GM23248 (cell line): ENCODE measurements at regions not wholly inside any gene's neighbourhood (a gene's known extent, or its start where the extent isn't known, plus 50 kb on each side); places are given as distances from the start of the nearest gene placed in this dataset.

ENCODE experiments used
- DNase-seq: peaks from one replicate; pipeline ENCODE4 v3.0.0-alpha.2; 2015
- H2AFZ ChIP-seq: fragments of 200-600 bp; sonication (generic); 2 replicates; pipeline ENCODE4 v1.6.1; 2016; ENCODE audit warnings: antibody characterized with exemption
- H3F3A ChIP-seq: fragments of 200-600 bp; sonication (generic); 2 replicates; pipeline ENCODE4 v1.6.1; 2016; ENCODE audit warnings: mild to moderate bottlenecking, antibody characterized with exemption, mixed run types; ENCODE audit not compliant: insufficient read depth
- H3K27ac ChIP-seq: fragments of 200-600 bp; sonication (generic); 2 replicates; pipeline ENCODE4 v1.5.1; 2016; ENCODE audit warnings: mild to moderate bottlenecking
- H3K27me3 ChIP-seq: fragments of 200-600 bp; sonication (generic); replicated peaks from 2 replicates; pipeline ENCODE4 v1.6.1; 2016; ENCODE audit warnings: mild to moderate bottlenecking; ENCODE audit not compliant: insufficient read depth
- H3K36me3 ChIP-seq: fragments of 200-600 bp; sonication (generic); 2 replicates; pipeline ENCODE4 v1.6.1; 2016; ENCODE audit warnings: low read depth, mild to moderate bottlenecking
- H3K4me1 ChIP-seq: fragments of 200-600 bp; sonication (generic); 2 replicates; pipeline ENCODE4 v1.6.1; 2016; ENCODE audit warnings: mild to moderate bottlenecking; ENCODE audit not compliant: insufficient read depth
- H3K4me2 ChIP-seq: fragments of 200-600 bp; sonication (generic); one replicate; pipeline ENCODE4 v1.6.1; 2016; ENCODE audit warnings: mild to moderate bottlenecking; ENCODE audit not compliant: unreplicated experiment
- H3K4me3 ChIP-seq: fragments of 200-600 bp; sonication (generic); 2 replicates; pipeline ENCODE4 v1.5.1; 2016; ENCODE audit warnings: mild to moderate bottlenecking
- H3K79me2 ChIP-seq: fragments of 200-600 bp; sonication (generic); 2 replicates; pipeline ENCODE4 v1.6.1; 2016; ENCODE audit warnings: mild to moderate bottlenecking; ENCODE audit not compliant: insufficient read depth
- H3K9ac ChIP-seq: fragments of 200-600 bp; sonication (generic); 2 replicates; pipeline ENCODE4 v1.6.1; 2016; ENCODE audit warnings: mild to moderate bottlenecking
- H3K9me2 ChIP-seq: fragments of 200-600 bp; sonication (generic); 2 replicates; pipeline ENCODE4 v1.6.1; 2016; ENCODE audit warnings: mixed run types, mild to moderate bottlenecking, moderate library complexity; ENCODE audit not compliant: insufficient read depth
- H3K9me3 ChIP-seq: fragments of 200-600 bp; sonication (generic); one replicate; pipeline ENCODE4 v1.6.1; 2017; ENCODE audit warnings: low read depth
- H4K20me1 ChIP-seq: fragments of 200-600 bp; sonication (generic); 2 replicates; pipeline ENCODE4 v1.6.0; 2016; ENCODE audit not compliant: insufficient read depth
- EZH2 ChIP-seq: fragments of 200-600 bp; sonication (generic); IDR thresholded peaks from 2 replicates; pipeline ENCODE4 v1.6.1; 2018; ENCODE audit warnings: antibody characterized with exemption, mild to moderate bottlenecking; ENCODE audit not compliant: insufficient read depth, poor library complexity, severe bottlenecking
- EZH2phosphoT487 ChIP-seq: fragments of 200-600 bp; sonication (generic); IDR thresholded peaks from 2 replicates; pipeline ENCODE4 v1.6.1; 2018; ENCODE audit warnings: antibody characterized with exemption, moderate library complexity, mild to moderate bottlenecking, low read depth; ENCODE audit not compliant: insufficient read depth
- WGBS, 2 experiments: methylation state at CpG; one replicate each; pipeline ENCODE4 v1.1.6; 2015 to 2017; ENCODE audit warnings: low lambda C conversion rate in 2 of 2, low coverage in 1 of 2; ENCODE audit errors: missing lambda C conversion rate in 2 of 2; 5-methylcytosine and 5-hydroxymethylcytosine counted together
- in situ Hi-C: fragments of 300-500 bp; cut with MboI; formaldehyde crosslinking; loops from 2 replicates; pipeline ENCODE4 v1.15.0; 2020

- Histone ChIP-seq H3K79me2 (no peaks in the 10 kb centered on the region), H3K4me2 (no peak overlapping the region), H3K27me3 (no peaks in the 10 kb centered on the region), H3K4me3 (no peak overlapping the region), H2AFZ (no peak overlapping the region), H3K9me3 (no peaks in the 10 kb centered on the region), H3K27ac (no peak overlapping the region), H3K9me2 (no peaks in the 10 kb centered on the region; the same call in 1 of the 2 replicates), H3K9ac (no peak overlapping the region), H4K20me1 (no peaks in the 10 kb centered on the region), H3K4me1 (no peaks in the 10 kb centered on the region), H3K36me3 (no peaks in the 10 kb centered on the region), H3F3A (no peaks in the 10 kb centered on the region)
- 40 to 41% methylated on average over 4 of the region's 4 CpGs for WGBS, 2 experiments
- in situ Hi-C loops, result no loop called here
- DNase-seq, result no peak
- TF ChIP-seq EZH2, result no peak
- no peak for TF ChIP-seq EZH2phosphoT487
These were observed 137.1 kb upstream of the GAREM1 start for GRCh38 chr18:32607816-32608215.

GRCh38 chr18:32598144-32598543, 127.5 kb upstream of the GAREM1 start:
- no peaks in the 10 kb centered on the region for H3K36me3 ChIP-seq
- H3K27me3 ChIP-seq, result no peaks in the 10 kb centered on the region
- H3F3A ChIP-seq, result no peaks in the 10 kb centered on the region
- no peaks in the 10 kb centered on the region for H3K4me1 ChIP-seq
- H2AFZ ChIP-seq, result no peak overlapping the region
- H3K9ac ChIP-seq, result no peak overlapping the region
- no peaks in the 10 kb centered on the region for H4K20me1 ChIP-seq
- H3K4me3 ChIP-seq, result no peak overlapping the region
- DNase-seq, result no peak
- in situ Hi-C loops, result no loop called here
- no peaks in the 10 kb centered on the region for H3K9me2 ChIP-seq
- no peak overlapping the region for H3K27ac ChIP-seq
- H3K4me2 ChIP-seq, result no peak overlapping the region
- TF ChIP-seq EZH2 (no peak), EZH2phosphoT487 (no peak)
- WGBS, 2 experiments, result 24 to 28% methylated on average over 3 of the region's 3 CpGs
- no peaks in the 10 kb centered on the region for H3K9me3 ChIP-seq
- no peaks in the 10 kb centered on the region for H3K79me2 ChIP-seq

GRCh38 chr18:32596501-32596900, 125.8 kb upstream of the GAREM1 start:
- H3K27me3 ChIP-seq, result no peaks in the 10 kb centered on the region
- H3K9me3 ChIP-seq, result no peaks in the 10 kb centered on the region
- 33 to 39% methylated on average over 2 of the region's 2 CpGs for WGBS, 2 experiments
- no peak for DNase-seq
- no peaks in the 10 kb centered on the region for H4K20me1 ChIP-seq
- no peak overlapping the region for H2AFZ ChIP-seq
- H3K27ac ChIP-seq, result no peak overlapping the region
- no peaks in the 10 kb centered on the region for H3F3A ChIP-seq
- H3K9me2 ChIP-seq, result no peaks in the 10 kb centered on the region
- H3K4me2 ChIP-seq, result no peak overlapping the region
- H3K9ac ChIP-seq, result no peak overlapping the region
- in situ Hi-C loops, result no loop called here
- TF ChIP-seq EZH2phosphoT487 (no peak), EZH2 (no peak)
- no peaks in the 10 kb centered on the region for H3K36me3 ChIP-seq
- H3K4me3 ChIP-seq, result no peak overlapping the region
- no peaks in the 10 kb centered on the region for H3K4me1 ChIP-seq
- H3K79me2 ChIP-seq, result no peaks in the 10 kb centered on the region

- Histone ChIP-seq H3K9ac (no peak overlapping the region), H3K36me3 (no peaks in the 10 kb centered on the region), H3K9me3 (no peaks in the 10 kb centered on the region), H4K20me1 (no peaks in the 10 kb centered on the region), H2AFZ (no peak overlapping the region), H3K4me2 (no peak overlapping the region), H3K4me1 (no peaks in the 10 kb centered on the region), H3K79me2 (no peaks in the 10 kb centered on the region), H3K4me3 (no peak overlapping the region), H3K9me2 (no peaks in the 10 kb centered on the region), H3K27me3 (no peaks in the 10 kb centered on the region), H3F3A (no peaks in the 10 kb centered on the region), H3K27ac (no peak overlapping the region)
- 0 to 7% methylated on average over 3 of the region's 3 CpGs for WGBS, 2 experiments
- in situ Hi-C loops, result no loop called here
- DNase-seq, result no peak
- TF ChIP-seq EZH2 (no peak), EZH2phosphoT487 (no peak)
These were observed 125.2 kb upstream of the GAREM1 start for GRCh38 chr18:32595832-32596231.

GRCh38 chr18:32588191-32588590, 117.5 kb upstream of the GAREM1 start:
- Histone ChIP-seq H3K27me3 (0 out of 2 replicates have a peak, but pooled peaks cover 4% of the 10 kb centered on the region), H3K27ac (no peak overlapping the region), H3K9me2 (no peaks in the 10 kb centered on the region), H4K20me1 (no peaks in the 10 kb centered on the region), H2AFZ (no peak overlapping the region), H3K4me3 (no peak overlapping the region), H3K4me1 (no peaks in the 10 kb centered on the region), H3K79me2 (no peaks in the 10 kb centered on the region), H3K9ac (no peak overlapping the region), H3F3A (no peaks in the 10 kb centered on the region), H3K4me2 (no peak overlapping the region), H3K9me3 (no peaks in the 10 kb centered on the region), H3K36me3 (no peaks in the 10 kb centered on the region)
- in situ Hi-C loops, result no loop called here
- DNase-seq, result no peak
- 21 to 28% methylated on average over 5 of the region's 5 CpGs for WGBS, 2 experiments
- no peak for TF ChIP-seq EZH2
- no peak for TF ChIP-seq EZH2phosphoT487
